GM12878 (cell line): ENCODE measurements at regions not wholly inside any gene's neighbourhood (a gene's known extent, or its start where the extent isn't known, plus 50 kb on each side); places are given as distances from the start of the nearest gene placed in this dataset.

Experiments used
- ATAC-seq: fragments of 200-7000 bp; cut with Tn5 transposase; 3 replicates; pipeline ENCODE4 v1.9.1; 2020; ENCODE audit warnings: mild to moderate bottlenecking, moderate library complexity
- BruUV-seq: library from RNA; stranded (reverse); fragments of 400-500 nt; replicated peaks from 2 replicates; lab custom pipeline; 2021; lab: Mats Ljungman, UMichigan
- CTCF ChIA-PET: fragments of 300-600 bp; sonication (Branson Sonifier 250); formaldehyde crosslinking; extraction: SDS; loops from one replicate; lab custom pipeline; 2021; ENCODE audit warnings: inconsistent platforms; lab: Yijun Ruan, JAX
- POLR2A ChIA-PET: fragments of 350-600 bp; formaldehyde crosslinking; extraction: SDS; loops from one replicate; lab custom pipeline; 2021; ENCODE audit warnings: inconsistent platforms; lab: Charles Lee
- RAD21 ChIA-PET: fragments of 300-600 bp; sonication (Branson Sonifier 250); formaldehyde crosslinking; loops from one replicate; lab custom pipeline; 2023; ENCODE audit warnings: antibody characterized with exemption; ENCODE audit not compliant: unreplicated experiment; lab: Charles Lee
- SMC1A ChIA-PET: fragments of 300-600 bp; sonication (Branson Sonifier 250); formaldehyde crosslinking; loops from one replicate; lab custom pipeline; 2023; ENCODE audit not compliant: unreplicated experiment, uncharacterized antibody; lab: Charles Lee
- DNase-seq: peaks from one replicate; pipeline ENCODE4 v3.0.0-alpha.2; 2011; ENCODE audit warnings: low read depth, low spot score
- FAIRE-seq: peaks from 3 replicates; lab custom pipeline; 2011; peaks lifted over from hg19 to GRCh38; lab: Jason Lieb, UNC
- H2AFZ ChIP-seq: 2 replicates; pipeline ENCODE4 v1.6.0; 2011; ENCODE audit warnings: low read depth, low read length, control low read depth; ENCODE audit not compliant: control insufficient read depth
- H3K27ac ChIP-seq: 2 replicates; pipeline ENCODE4 v1.5.1; 2011; ENCODE audit warnings: control low read depth; ENCODE audit not compliant: control insufficient read depth, insufficient read depth
- H3K27me3 ChIP-seq, 2 experiments: replicated peaks in 1 of 2; 2 replicates each; pipeline versions ENCODE4 v1.6.0 to v1.6.1; 2011; ENCODE audit warnings: low read length in 1 of 2; ENCODE audit not compliant: control insufficient read depth in 2 of 2, insufficient read depth in 2 of 2
- H3K36me3 ChIP-seq, 2 experiments: 2 replicates each; pipeline ENCODE4 v1.5.1; 2011; ENCODE audit warnings: low read length in 1 of 2; ENCODE audit not compliant: control insufficient read depth in 2 of 2, insufficient read depth in 2 of 2
- H3K4me1 ChIP-seq: 2 replicates; pipeline ENCODE4 v1.6.1; 2011; ENCODE audit warnings: mild to moderate bottlenecking, low read length, moderate library complexity, mixed read lengths; ENCODE audit not compliant: control insufficient read depth, insufficient read depth
- H3K4me2 ChIP-seq: 2 replicates; pipeline ENCODE4 v1.6.0; 2011; ENCODE audit warnings: control low read depth; ENCODE audit not compliant: control insufficient read depth, insufficient read depth
- H3K4me3 ChIP-seq: fragments of 200-600 bp; sonication (generic); 2 replicates; pipeline ENCODE4 v1.5.1; 2016
- H3K79me2 ChIP-seq: 2 replicates; pipeline ENCODE4 v1.6.0; 2011; ENCODE audit warnings: low read length; ENCODE audit not compliant: control insufficient read depth, insufficient read depth
- H3K9ac ChIP-seq: 2 replicates; pipeline ENCODE4 v1.8.0; 2011; ENCODE audit warnings: low read length, control low read depth, mixed read lengths; ENCODE audit not compliant: control insufficient read depth, insufficient read depth
- H3K9me3 ChIP-seq: replicated peaks from 3 replicates; pipeline ENCODE4 v1.5.1; 2011; ENCODE audit warnings: mild to moderate bottlenecking, low read length; ENCODE audit not compliant: control insufficient read depth, insufficient read depth
- H4K20me1 ChIP-seq: 2 replicates; pipeline ENCODE4 v1.6.0; 2011; ENCODE audit not compliant: control insufficient read depth, insufficient read depth
- JUND ChIP-seq: IDR thresholded peaks from 2 replicates; pipeline ENCODE4 v1.6.1; 2012; ENCODE audit warnings: low read depth, mild to moderate bottlenecking, low read length, improper control_type of control experiment, moderate library complexity
- PAX5 ChIP-seq: IDR thresholded peaks from 2 replicates; pipeline ENCODE4 v1.6.1; 2011; ENCODE audit warnings: low read depth, low read length, borderline replicate concordance
- SIN3A ChIP-seq: IDR thresholded peaks from 2 replicates; pipeline ENCODE4 v1.6.1; 2012; ENCODE audit warnings: low read depth, low read length, improper control_type of control experiment
- YY1 ChIP-seq: IDR thresholded peaks from 2 replicates; pipeline ENCODE4 v1.6.1; 2011; ENCODE audit warnings: low read depth, mild to moderate bottlenecking, low read length
- ZNF384 ChIP-seq: IDR thresholded peaks from 2 replicates; pipeline ENCODE4 v1.6.1; 2012; ENCODE audit warnings: low read depth, mild to moderate bottlenecking, low read length, improper control_type of control experiment, borderline replicate concordance
- WGBS: methylation state at CpG from one replicate; pipeline ENCODE4 v1.1.6; 2016; ENCODE audit warnings: low lambda C conversion rate; ENCODE audit not compliant: insufficient replicate concordance, insufficient coverage; ENCODE audit errors: missing lambda C conversion rate; 5-methylcytosine and 5-hydroxymethylcytosine counted together
- in situ Hi-C: fragments of 300-500 bp; cut with MboI; formaldehyde crosslinking; loops from 9 replicates; pipeline ENCODE4 v1.14.3; 2018; ENCODE audit warnings: mixed read lengths
- intact Hi-C: fragments of 100-400 bp; cut with micrococcal nuclease; formaldehyde crosslinking; loops from one replicate; pipeline ENCODE4 v1.14.2; 2022; ENCODE audit not compliant: unreplicated experiment
- TF ChIP-seq, protein P1 (sequence below): fragments of 450-650 bp; formaldehyde crosslinking; IDR thresholded peaks from 2 replicates; pipeline ENCODE4 v1.4.0; 2020; ENCODE audit warnings: mild to moderate bottlenecking, moderate library complexity
- TF ChIP-seq, protein P2 (sequence below): fragments of 450-650 bp; conservative IDR thresholded peaks from 2 replicates; pipeline ENCODE4 v1.6.1; 2017; ENCODE audit warnings: mild to moderate bottlenecking, moderate library complexity
- TF ChIP-seq, protein P3 (sequence below): fragments of 450-650 bp; IDR thresholded peaks from 2 replicates; pipeline ENCODE4 v1.6.1; 2016; ENCODE audit warnings: mild to moderate bottlenecking

DNA sequence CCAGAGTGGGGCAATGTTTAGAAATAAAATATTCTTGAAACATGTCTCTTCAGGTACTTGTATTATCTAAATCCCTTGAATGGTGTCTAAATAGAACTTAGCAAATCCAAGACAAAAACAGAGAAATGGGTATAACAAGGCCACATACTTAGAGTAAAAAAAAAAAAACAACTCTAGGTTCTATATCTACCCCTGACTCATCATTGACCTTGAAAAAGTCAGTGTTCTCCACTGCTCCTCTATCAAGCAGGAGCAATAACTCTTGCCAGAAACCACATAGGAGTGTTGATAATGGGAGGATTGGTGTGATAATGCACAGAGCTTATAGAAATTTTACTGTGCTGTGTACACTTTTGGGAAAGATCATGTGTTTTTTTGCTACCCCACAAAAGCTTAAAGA, 296.6 kb upstream of the PMFBP1 start:
- Histone ChIP-seq H3K36me3 (no peaks in the 10 kb centered on the region), H3K27ac (no peak overlapping the region), H3K4me3 (no peak overlapping the region), H3K9ac (no peak overlapping the region), H4K20me1 (no peaks in the 10 kb centered on the region), H2AFZ (no peak overlapping the region), H3K79me2 (no peaks in the 10 kb centered on the region), H3K4me2 (no peak overlapping the region), H3K4me1 (no peaks in the 10 kb centered on the region), H3K9me3 (no peaks in the 10 kb centered on the region), H3K27me3 (no peaks in the 10 kb centered on the region)
- intact Hi-C loops (loop anchor here (5.0 kb wide), 2 partner anchors 66 to 401 kb away; no protein-coding TSS in a partner anchor), in situ Hi-C loops (no loop called here)
- FAIRE-seq (no peak), ATAC-seq (no peak), DNase-seq (no peak)
- SMC1A ChIA-PET: interaction anchor here (0.5 to 1.0 kb wide), 2 partner anchors 61 to 364 kb away, joined by 3 read pairs; no protein-coding TSS in a partner anchor
- TF ChIP-seq, protein P1, sequence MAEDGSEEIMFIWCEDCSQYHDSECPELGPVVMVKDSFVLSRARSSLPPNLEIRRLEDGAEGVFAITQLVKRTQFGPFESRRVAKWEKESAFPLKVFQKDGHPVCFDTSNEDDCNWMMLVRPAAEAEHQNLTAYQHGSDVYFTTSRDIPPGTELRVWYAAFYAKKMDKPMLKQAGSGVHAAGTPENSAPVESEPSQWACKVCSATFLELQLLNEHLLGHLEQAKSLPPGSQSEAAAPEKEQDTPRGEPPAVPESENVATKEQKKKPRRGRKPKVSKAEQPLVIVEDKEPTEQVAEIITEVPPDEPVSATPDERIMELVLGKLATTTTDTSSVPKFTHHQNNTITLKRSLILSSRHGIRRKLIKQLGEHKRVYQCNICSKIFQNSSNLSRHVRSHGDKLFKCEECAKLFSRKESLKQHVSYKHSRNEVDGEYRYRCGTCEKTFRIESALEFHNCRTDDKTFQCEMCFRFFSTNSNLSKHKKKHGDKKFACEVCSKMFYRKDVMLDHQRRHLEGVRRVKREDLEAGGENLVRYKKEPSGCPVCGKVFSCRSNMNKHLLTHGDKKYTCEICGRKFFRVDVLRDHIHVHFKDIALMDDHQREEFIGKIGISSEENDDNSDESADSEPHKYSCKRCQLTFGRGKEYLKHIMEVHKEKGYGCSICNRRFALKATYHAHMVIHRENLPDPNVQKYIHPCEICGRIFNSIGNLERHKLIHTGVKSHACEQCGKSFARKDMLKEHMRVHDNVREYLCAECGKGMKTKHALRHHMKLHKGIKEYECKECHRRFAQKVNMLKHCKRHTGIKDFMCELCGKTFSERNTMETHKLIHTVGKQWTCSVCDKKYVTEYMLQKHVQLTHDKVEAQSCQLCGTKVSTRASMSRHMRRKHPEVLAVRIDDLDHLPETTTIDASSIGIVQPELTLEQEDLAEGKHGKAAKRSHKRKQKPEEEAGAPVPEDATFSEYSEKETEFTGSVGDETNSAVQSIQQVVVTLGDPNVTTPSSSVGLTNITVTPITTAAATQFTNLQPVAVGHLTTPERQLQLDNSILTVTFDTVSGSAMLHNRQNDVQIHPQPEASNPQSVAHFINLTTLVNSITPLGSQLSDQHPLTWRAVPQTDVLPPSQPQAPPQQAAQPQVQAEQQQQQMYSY (CRISPR knock-in tag): no peak
- POLR2A ChIA-PET: no interaction called here
- no TSS peak for BruUV-seq
- RAD21 ChIA-PET: no interaction called here
- CTCF ChIA-PET: interaction anchor here (0.6 to 5.3 kb wide), 3 partner anchors 69 to 344 kb away, joined by 3 to 92 read pairs (median 3); no protein-coding TSS in a partner anchor

DNA sequence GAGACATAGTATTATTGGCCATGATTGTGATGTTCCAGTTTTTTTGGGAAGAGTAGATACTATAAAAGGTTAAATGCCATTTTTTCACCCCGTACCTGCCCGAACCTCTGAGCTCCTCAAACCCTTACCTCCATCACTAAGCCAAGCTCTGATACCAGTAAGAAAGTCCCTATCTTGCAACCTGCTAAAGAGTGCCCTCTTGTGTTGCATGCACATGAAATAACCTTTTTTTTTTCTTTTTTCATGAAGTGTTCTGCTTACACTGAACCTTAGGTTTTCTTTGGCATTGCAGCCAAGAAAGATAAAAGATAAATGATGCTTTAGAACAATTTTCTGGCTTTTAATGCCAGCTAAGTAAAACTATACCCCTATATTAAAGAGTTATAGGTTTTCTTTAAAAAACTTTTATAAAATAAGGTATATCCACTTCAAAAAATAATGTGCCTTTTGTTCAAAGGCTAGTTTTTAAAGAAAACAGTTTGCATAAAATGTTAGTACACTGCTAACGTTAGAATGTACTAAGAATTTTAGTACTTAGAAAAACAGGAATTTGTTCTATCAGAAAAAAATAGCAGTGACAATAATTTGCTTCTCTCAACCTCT, 295.3 kb upstream of the PMFBP1 start:
- ChIA-PET POLR2A (no interaction called here), RAD21 (interaction anchor here (0.6 to 2.2 kb wide), 6 partner anchors 67 to 517 kb away, joined by 3 to 24 read pairs (median 7); no protein-coding TSS in a partner anchor), CTCF (interaction anchor here (0.6 to 5.3 kb wide), 18 partner anchors 8 to 1413 kb away, joined by 3 to 92 read pairs (median 3); no protein-coding TSS in a partner anchor), SMC1A (interaction anchor here (0.6 to 2.4 kb wide), 15 partner anchors 9 to 1558 kb away, joined by 3 to 38 read pairs (median 4); no protein-coding TSS in a partner anchor)
- H3K4me2 ChIP-seq: no peak overlapping the region
- WGBS: 10% methylated on average over 3 of the region's 3 CpGs
- no peaks in the 10 kb centered on the region for H3K79me2 ChIP-seq
- no peaks in the 10 kb centered on the region for H3K27me3 ChIP-seq
- H3K9me3 ChIP-seq: no peaks in the 10 kb centered on the region
- DNase-seq: no peak
- intact Hi-C loops (loop anchor here (1.0 to 5.0 kb wide), 4 partner anchors 65 to 400 kb away; no protein-coding TSS in a partner anchor), in situ Hi-C loops (no loop called here)
- H3K4me1 ChIP-seq: no peaks in the 10 kb centered on the region
- no TSS peak for BruUV-seq
- FAIRE-seq: peak; percentile 47
- H4K20me1 ChIP-seq: no peaks in the 10 kb centered on the region
- no peaks in the 10 kb centered on the region for H3K36me3 ChIP-seq
- H3K9ac ChIP-seq: no peak overlapping the region
- no peak overlapping the region for H2AFZ ChIP-seq
- peak; percentile 84 for ATAC-seq
- H3K4me3 ChIP-seq: no peak overlapping the region
- no peak overlapping the region for H3K27ac ChIP-seq
- TF ChIP-seq JUND (no peak), YY1 (0 out of 2 replicates have a peak, but pooled peaks have one; percentile 35), SIN3A (no peak), ZNF384 (peak; percentile 84), PAX5 (no peak)
- TF ChIP-seq, protein P2, sequence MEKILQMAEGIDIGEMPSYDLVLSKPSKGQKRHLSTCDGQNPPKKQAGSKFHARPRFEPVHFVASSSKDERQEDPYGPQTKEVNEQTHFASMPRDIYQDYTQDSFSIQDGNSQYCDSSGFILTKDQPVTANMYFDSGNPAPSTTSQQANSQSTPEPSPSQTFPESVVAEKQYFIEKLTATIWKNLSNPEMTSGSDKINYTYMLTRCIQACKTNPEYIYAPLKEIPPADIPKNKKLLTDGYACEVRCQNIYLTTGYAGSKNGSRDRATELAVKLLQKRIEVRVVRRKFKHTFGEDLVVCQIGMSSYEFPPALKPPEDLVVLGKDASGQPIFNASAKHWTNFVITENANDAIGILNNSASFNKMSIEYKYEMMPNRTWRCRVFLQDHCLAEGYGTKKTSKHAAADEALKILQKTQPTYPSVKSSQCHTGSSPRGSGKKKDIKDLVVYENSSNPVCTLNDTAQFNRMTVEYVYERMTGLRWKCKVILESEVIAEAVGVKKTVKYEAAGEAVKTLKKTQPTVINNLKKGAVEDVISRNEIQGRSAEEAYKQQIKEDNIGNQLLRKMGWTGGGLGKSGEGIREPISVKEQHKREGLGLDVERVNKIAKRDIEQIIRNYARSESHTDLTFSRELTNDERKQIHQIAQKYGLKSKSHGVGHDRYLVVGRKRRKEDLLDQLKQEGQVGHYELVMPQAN: no peak
- TF ChIP-seq, protein P3, sequence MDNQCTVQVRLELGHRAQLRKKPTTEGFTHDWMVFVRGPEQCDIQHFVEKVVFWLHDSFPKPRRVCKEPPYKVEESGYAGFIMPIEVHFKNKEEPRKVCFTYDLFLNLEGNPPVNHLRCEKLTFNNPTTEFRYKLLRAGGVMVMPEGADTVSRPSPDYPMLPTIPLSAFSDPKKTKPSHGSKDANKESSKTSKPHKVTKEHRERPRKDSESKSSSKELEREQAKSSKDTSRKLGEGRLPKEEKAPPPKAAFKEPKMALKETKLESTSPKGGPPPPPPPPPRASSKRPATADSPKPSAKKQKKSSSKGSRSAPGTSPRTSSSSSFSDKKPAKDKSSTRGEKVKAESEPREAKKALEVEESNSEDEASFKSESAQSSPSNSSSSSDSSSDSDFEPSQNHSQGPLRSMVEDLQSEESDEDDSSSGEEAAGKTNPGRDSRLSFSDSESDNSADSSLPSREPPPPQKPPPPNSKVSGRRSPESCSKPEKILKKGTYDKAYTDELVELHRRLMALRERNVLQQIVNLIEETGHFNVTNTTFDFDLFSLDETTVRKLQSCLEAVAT: no peak
